MM.1S (cell line): ENCODE measurements at regions not wholly inside any gene's neighbourhood (a gene's known extent, or its start where the extent isn't known, plus 50 kb on each side); places are given as distances from the start of the nearest gene placed in this dataset.

Experiments used
- DNase-seq: peaks from one replicate; pipeline ENCODE4 v3.0.0-alpha.2; 2015
- H2AFZ ChIP-seq: fragments of 300-600 bp; sonication (generic); 2 replicates; pipeline ENCODE4 v1.6.0; 2016; ENCODE audit warnings: antibody characterized with exemption, low read length
- H3F3A ChIP-seq: fragments of 300-600 bp; sonication (generic); 2 replicates; pipeline ENCODE4 v1.6.1; 2016; ENCODE audit warnings: mild to moderate bottlenecking, antibody characterized with exemption, low read length, moderate library complexity, mixed read lengths; ENCODE audit not compliant: insufficient read depth
- H3K27ac ChIP-seq: fragments of 300-600 bp; sonication (generic); 2 replicates; pipeline ENCODE4 v1.5.1; 2016; ENCODE audit warnings: mild to moderate bottlenecking, low read length
- H3K27me3 ChIP-seq: fragments of 300-600 bp; sonication (generic); replicated peaks from 2 replicates; pipeline ENCODE4 v1.6.0; 2016; ENCODE audit warnings: low read length; ENCODE audit not compliant: insufficient read depth
- H3K36me3 ChIP-seq: fragments of 300-600 bp; sonication (generic); replicated peaks from 2 replicates; pipeline ENCODE4 v1.6.1; 2016; ENCODE audit warnings: mild to moderate bottlenecking, low read length, mixed read lengths; ENCODE audit not compliant: insufficient read depth
- H3K4me1 ChIP-seq: fragments of 300-600 bp; sonication (generic); 2 replicates; pipeline ENCODE4 v1.6.1; 2016; ENCODE audit warnings: low read length, mixed read lengths
- H3K4me2 ChIP-seq: fragments of 300-600 bp; sonication (generic); 2 replicates; pipeline ENCODE4 v1.6.0; 2016; ENCODE audit warnings: low read depth, low read length
- H3K4me3 ChIP-seq: fragments of 300-600 bp; sonication (generic); 2 replicates; pipeline ENCODE4 v1.5.1; 2016; ENCODE audit warnings: low read length, mixed read lengths
- H3K79me2 ChIP-seq: fragments of 300-600 bp; sonication (generic); 2 replicates; pipeline ENCODE4 v1.6.1; 2016; ENCODE audit warnings: mixed run types, low read length, mixed read lengths
- H3K9ac ChIP-seq: fragments of 300-600 bp; sonication (generic); 2 replicates; pipeline ENCODE4 v1.6.1; 2016; ENCODE audit warnings: low read length, mixed read lengths
- H3K9me2 ChIP-seq: fragments of 300-600 bp; sonication (generic); replicated peaks from 2 replicates; pipeline ENCODE4 v1.6.1; 2016; ENCODE audit warnings: mild to moderate bottlenecking, low read length, mixed read lengths; ENCODE audit not compliant: insufficient read depth
- H3K9me3 ChIP-seq: fragments of 300-600 bp; sonication (generic); replicated peaks from 2 replicates; pipeline ENCODE4 v1.6.1; 2016; ENCODE audit warnings: mild to moderate bottlenecking, low read length, mixed read lengths; ENCODE audit not compliant: insufficient read depth
- H4K20me1 ChIP-seq: fragments of 300-600 bp; sonication (generic); 2 replicates; pipeline ENCODE4 v1.6.1; 2016; ENCODE audit warnings: mild to moderate bottlenecking, low read length, moderate library complexity, mixed read lengths; ENCODE audit not compliant: insufficient read depth
- EZH2 ChIP-seq: fragments of 300-600 bp; sonication (generic); optimal IDR thresholded peaks from 2 replicates; pipeline ENCODE3; 2017; ENCODE audit warnings: low read depth, mild to moderate bottlenecking, antibody characterized with exemption, low read length, mixed read lengths
- EZH2phosphoT487 ChIP-seq: fragments of 300-600 bp; sonication (generic); IDR thresholded peaks from 2 replicates; pipeline ENCODE4 v1.6.1; 2018; ENCODE audit warnings: antibody characterized with exemption, low read length
- TF ChIP-seq, protein P1 (sequence below): fragments of 300-600 bp; sonication (generic); IDR thresholded peaks from 2 replicates; pipeline ENCODE4 v1.5.1; 2016; ENCODE audit warnings: antibody characterized with exemption, low read length, mixed read lengths

DNA sequence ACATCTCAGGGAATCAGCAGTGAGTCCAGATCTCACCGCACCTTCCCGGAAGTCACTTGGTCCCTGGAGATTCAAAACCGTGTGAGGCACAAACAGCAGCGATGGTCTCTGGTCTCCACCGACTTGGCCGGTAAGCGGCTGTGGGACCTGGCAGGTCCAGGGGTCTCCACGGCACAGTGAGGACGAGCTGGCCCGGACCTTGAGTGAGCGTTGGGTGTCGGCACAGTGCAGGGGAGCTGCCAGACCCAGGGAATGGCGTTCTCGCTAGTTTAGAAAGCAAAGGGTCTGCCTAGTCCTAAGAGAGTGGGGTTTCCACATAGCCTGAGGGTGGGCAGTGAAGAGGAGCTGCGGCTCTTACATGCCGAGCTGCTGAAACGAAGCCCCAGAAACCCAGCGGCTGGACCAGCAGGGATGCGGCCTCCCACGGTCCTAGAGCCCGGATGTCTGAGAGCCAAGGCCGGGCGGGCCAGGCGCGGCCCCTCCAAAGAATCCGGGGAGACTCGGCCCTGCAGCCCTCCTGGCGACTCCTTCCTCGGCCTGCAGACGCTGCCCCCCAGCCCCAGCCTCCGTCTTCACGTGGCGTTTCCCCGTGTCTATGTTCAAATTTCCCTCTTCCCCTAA is 185.0 kb downstream of the ERMARD start:
- no peak for TF ChIP-seq EZH2
- TF ChIP-seq, protein P1, sequence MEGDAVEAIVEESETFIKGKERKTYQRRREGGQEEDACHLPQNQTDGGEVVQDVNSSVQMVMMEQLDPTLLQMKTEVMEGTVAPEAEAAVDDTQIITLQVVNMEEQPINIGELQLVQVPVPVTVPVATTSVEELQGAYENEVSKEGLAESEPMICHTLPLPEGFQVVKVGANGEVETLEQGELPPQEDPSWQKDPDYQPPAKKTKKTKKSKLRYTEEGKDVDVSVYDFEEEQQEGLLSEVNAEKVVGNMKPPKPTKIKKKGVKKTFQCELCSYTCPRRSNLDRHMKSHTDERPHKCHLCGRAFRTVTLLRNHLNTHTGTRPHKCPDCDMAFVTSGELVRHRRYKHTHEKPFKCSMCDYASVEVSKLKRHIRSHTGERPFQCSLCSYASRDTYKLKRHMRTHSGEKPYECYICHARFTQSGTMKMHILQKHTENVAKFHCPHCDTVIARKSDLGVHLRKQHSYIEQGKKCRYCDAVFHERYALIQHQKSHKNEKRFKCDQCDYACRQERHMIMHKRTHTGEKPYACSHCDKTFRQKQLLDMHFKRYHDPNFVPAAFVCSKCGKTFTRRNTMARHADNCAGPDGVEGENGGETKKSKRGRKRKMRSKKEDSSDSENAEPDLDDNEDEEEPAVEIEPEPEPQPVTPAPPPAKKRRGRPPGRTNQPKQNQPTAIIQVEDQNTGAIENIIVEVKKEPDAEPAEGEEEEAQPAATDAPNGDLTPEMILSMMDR: no peak
- no peak for TF ChIP-seq EZH2phosphoT487

DNA sequence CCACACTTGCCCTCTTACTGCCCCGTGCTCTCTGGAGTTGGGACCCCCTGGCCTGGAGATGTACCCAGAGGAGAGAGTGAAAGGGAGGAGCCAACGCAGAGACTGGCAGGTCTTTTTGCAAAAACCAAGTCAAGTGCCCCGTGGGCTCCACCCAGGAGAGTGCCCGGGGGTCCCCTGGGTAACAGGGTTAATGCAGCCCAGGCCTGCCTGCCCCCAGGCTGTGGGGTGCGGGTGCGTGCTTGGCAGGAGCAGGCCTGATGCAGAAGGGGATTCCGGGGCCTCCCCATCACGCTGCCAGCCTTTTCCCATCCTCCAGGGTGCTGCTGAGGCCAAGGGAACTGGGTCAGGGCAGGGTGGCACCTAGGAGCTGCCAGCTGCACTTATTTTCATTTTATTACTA is 184.4 kb downstream of the ERMARD start:
- H3K79me2 ChIP-seq: no peaks in the 10 kb centered on the region
- H3K4me2 ChIP-seq: no peak overlapping the region
- no peaks in the 10 kb centered on the region for H3K4me1 ChIP-seq
- no peak overlapping the region for H3K4me3 ChIP-seq
- no peaks in the 10 kb centered on the region; the same call in 1 of the 2 replicates for H3K27me3 ChIP-seq
- H3K9me2 ChIP-seq: no peaks in the 10 kb centered on the region
- H3K36me3 ChIP-seq: no peaks in the 10 kb centered on the region
- H3F3A ChIP-seq: no peaks in the 10 kb centered on the region
- H3K27ac ChIP-seq: no peak overlapping the region
- no peaks in the 10 kb centered on the region for H4K20me1 ChIP-seq
- no peaks in the 10 kb centered on the region for H3K9me3 ChIP-seq
- no peak for DNase-seq
- H3K9ac ChIP-seq: no peak overlapping the region
- TF ChIP-seq, protein P1: no peak
- no peak for TF ChIP-seq EZH2
- no peak for TF ChIP-seq EZH2phosphoT487
- no peak overlapping the region for H2AFZ ChIP-seq

More for the DNA sequence above, 185.0 kb downstream of the ERMARD start:
- no peaks in the 10 kb centered on the region for H3K79me2 ChIP-seq
- no peaks in the 10 kb centered on the region; the same call in 1 of the 2 replicates for H3K27me3 ChIP-seq
- no peak overlapping the region for H3K9ac ChIP-seq
- no peaks in the 10 kb centered on the region for H3K36me3 ChIP-seq
- no peak overlapping the region for H3K4me3 ChIP-seq
- H2AFZ ChIP-seq: no peak overlapping the region
- H3K4me2 ChIP-seq: no peak overlapping the region
- no peaks in the 10 kb centered on the region for H3K9me3 ChIP-seq
- no peak overlapping the region for H3K27ac ChIP-seq
- no peak for DNase-seq
- H4K20me1 ChIP-seq: no peaks in the 10 kb centered on the region
- no peaks in the 10 kb centered on the region for H3K4me1 ChIP-seq
- no peaks in the 10 kb centered on the region for H3K9me2 ChIP-seq
- no peaks in the 10 kb centered on the region for H3F3A ChIP-seq

- H3K4me1 ChIP-seq: no peaks in the 10 kb centered on the region
- no peaks in the 10 kb centered on the region for H3K9me3 ChIP-seq
- H3K27ac ChIP-seq: no peak overlapping the region
- no peak overlapping the region for H3K9ac ChIP-seq
- H3K4me2 ChIP-seq: no peak overlapping the region
- H3K79me2 ChIP-seq: no peaks in the 10 kb centered on the region
- no peaks in the 10 kb centered on the region for H4K20me1 ChIP-seq
- no peaks in the 10 kb centered on the region; the same call in 1 of the 2 replicates for H3K27me3 ChIP-seq
- no peaks in the 10 kb centered on the region for H3K9me2 ChIP-seq
- H2AFZ ChIP-seq: no peak overlapping the region
- TF ChIP-seq EZH2: no peak
- no peak for DNase-seq
- no peak overlapping the region for H3K4me3 ChIP-seq
- no peaks in the 10 kb centered on the region for H3K36me3 ChIP-seq
- no peaks in the 10 kb centered on the region for H3F3A ChIP-seq
Measured at GRCh38 chr6:169935348-169935718, 183.9 kb downstream of the ERMARD start.

DNA sequence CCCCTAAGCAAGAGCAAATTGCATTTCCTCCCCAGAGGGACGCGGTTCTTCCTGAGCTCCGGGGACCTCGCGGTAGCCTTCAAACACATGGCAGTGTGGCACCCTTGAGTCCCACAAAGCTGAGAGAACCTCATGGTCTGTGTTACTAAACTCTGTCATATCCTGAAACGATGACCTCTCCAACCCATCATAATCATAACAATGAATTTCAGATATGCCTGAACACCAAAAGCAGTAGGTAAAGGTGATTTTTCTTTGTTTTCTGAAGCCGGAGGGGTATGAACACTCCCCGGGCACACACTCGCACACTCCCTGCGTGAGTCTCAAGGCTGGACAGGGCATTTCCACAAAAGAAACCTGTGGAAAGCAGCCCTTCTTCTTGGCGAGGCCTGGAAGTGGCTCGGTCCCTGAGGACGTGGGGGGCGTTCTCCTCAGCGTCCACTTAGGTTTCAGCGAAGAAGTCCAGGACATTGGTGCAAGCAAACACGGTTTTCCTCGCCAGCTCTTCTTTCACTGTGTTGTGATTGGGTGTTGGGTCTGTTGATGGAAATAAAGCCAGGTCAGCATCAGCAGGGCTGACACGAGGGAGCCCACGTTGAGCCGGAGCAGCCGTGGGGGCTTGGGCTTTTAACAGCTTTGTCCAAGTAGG is 183.4 kb downstream of the ERMARD start:
- H3K36me3 ChIP-seq: no peaks in the 10 kb centered on the region
- no peak overlapping the region for H3K27ac ChIP-seq
- H3K9me3 ChIP-seq: no peaks in the 10 kb centered on the region
- H4K20me1 ChIP-seq: no peaks in the 10 kb centered on the region
- no peak overlapping the region for H3K4me3 ChIP-seq
- no peaks in the 10 kb centered on the region for H3F3A ChIP-seq
- H2AFZ ChIP-seq: no peak overlapping the region
- no peaks in the 10 kb centered on the region for H3K79me2 ChIP-seq
- H3K9me2 ChIP-seq: no peaks in the 10 kb centered on the region
- H3K4me2 ChIP-seq: no peak overlapping the region
- no peak for DNase-seq
- H3K27me3 ChIP-seq: no peaks in the 10 kb centered on the region; the same call in 1 of the 2 replicates
- H3K9ac ChIP-seq: no peak overlapping the region
- TF ChIP-seq, protein P1: no peak
- no peak for TF ChIP-seq EZH2
- no peak for TF ChIP-seq EZH2phosphoT487
- no peaks in the 10 kb centered on the region for H3K4me1 ChIP-seq
